ENCODE measurements at regions not wholly inside any gene's neighbourhood (a gene's known extent, or its start where the extent isn't known, plus 50 kb on each side); places are given as distances from the start of the nearest gene placed in this dataset.

DNA sequence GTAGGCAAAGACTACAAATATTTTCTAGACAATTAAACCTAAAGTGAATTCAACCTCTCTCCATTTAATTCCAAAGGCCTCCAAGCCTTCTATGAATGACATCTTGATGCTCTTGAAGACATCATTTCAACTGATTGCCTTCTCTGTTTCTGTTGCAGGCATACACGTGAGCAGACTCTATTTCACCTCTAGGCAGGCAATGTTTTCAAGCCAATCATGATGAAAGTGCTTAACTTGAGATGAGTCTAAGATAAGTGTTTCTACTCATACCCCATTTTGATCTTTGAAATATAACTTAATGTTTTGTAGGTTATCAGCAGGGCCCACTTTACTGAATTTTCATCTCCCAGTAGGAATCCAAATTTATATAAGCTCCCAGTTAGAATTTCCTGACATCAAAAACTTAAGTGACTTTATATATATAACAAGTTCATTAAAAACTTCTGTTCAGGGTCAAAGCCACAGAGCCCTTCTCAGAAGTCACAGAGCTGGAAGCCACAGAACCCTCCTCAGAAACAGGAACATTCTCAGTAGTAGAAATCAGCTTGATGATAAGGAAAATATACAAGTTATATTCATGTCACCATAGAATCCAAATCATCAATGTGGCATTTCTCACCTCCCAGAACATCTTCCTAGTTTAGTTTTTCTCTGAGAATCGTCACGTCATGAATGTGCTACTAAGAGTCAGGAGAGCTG, 108.5 kb downstream of the PHLDA1 start:
- H2AFZ ChIP-seq (ENCODE audit: low read length) = no peak overlapping the region
- WGBS (ENCODE audit: low lambda C conversion rate) = 96% methylated on average over 3 of the region's 3 CpGs
- H3K79me2 ChIP-seq (ENCODE audit: insufficient read depth, low read length) = no peaks in the 10 kb centered on the region
- no peak for DNase-seq (ENCODE audit: low spot score)
- CTCF ChIA-PET (ENCODE audit: low intra/inter-chr PET ratio, low total read pairs) = no interaction called here
- no TSS peak for BruUV-seq (replicated peaks)
- in situ Hi-C loops (cut with HindIII; ENCODE audit: extremely low pct_ligation_motif_present, low pct_unique_long_range_greater_than_20kb) = no loop called here
- FAIRE-seq = no peak
- no peak overlapping the region for H3K27ac ChIP-seq (ENCODE audit: extremely low read length, insufficient read depth, low read length)
- H3K4me3 ChIP-seq (replicated peaks in 1 of 3; ENCODE audit: insufficient read depth in 1 of 3, low read depth in 2 of 3, low read length in 3 of 3) = no peak overlapping the region
- H3K4me1 ChIP-seq (ENCODE audit: insufficient read depth, low read length) = peaks cover 8% of the 10 kb centered on the region
- H3K4me2 ChIP-seq (ENCODE audit: low read depth, low read length) = no peak overlapping the region
- no peaks in the 10 kb centered on the region for H4K20me1 ChIP-seq (ENCODE audit: insufficient read depth, low read length)
- no peak overlapping the region for H3K9ac ChIP-seq (ENCODE audit: insufficient read depth, low read depth, low read length)
- intact Hi-C loops (cut with micrococcal nuclease; ENCODE audit: unreplicated experiment) = no loop called here
- H3K9me3 ChIP-seq (ENCODE audit: low read length) = peaks cover 26% of the 10 kb centered on the region
- ATAC-seq = no peak
- no peaks in the 10 kb centered on the region for H3K27me3 ChIP-seq (ENCODE audit: control insufficient read depth in 1 of 2, insufficient read depth in 2 of 2, low read length in 2 of 2)
- POLR2A ChIA-PET = interaction anchor here (0.7 kb wide), 2 partner anchors 10 to 14 kb away, joined by 3 read pairs; no protein-coding TSS in a partner anchor
- no peaks in the 10 kb centered on the region for H3K36me3 ChIP-seq (replicated peaks in 1 of 2; ENCODE audit: control insufficient read depth in 1 of 2, insufficient read depth in 2 of 2, low read length in 2 of 2)
- TF ChIP-seq ZNF546 (CRISPR knock-in tag; conservative IDR thresholded peaks at IDR 0.05) = no peak
- no peak for TF ChIP-seq ZNF891 (CRISPR knock-in tag; IDR thresholded peaks at IDR 0.05)
- TF ChIP-seq ZGPAT (CRISPR knock-in tag; IDR thresholded peaks at IDR 0.05) = no peak
- no peak for TF ChIP-seq ZBED4 (CRISPR knock-in tag; IDR thresholded peaks at IDR 0.05; ENCODE audit: borderline replicate concordance)
- TF ChIP-seq, protein P1, sequence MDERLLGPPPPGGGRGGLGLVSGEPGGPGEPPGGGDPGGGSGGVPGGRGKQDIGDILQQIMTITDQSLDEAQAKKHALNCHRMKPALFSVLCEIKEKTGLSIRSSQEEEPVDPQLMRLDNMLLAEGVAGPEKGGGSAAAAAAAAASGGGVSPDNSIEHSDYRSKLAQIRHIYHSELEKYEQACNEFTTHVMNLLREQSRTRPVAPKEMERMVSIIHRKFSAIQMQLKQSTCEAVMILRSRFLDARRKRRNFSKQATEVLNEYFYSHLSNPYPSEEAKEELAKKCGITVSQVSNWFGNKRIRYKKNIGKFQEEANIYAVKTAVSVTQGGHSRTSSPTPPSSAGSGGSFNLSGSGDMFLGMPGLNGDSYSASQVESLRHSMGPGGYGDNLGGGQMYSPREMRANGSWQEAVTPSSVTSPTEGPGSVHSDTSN (CRISPR knock-in tag; IDR thresholded peaks at IDR 0.05) = no peak
- no peak for TF ChIP-seq ATF3 (CRISPR knock-in tag; IDR thresholded peaks at IDR 0.05)
- no peak for TF ChIP-seq ZBTB46 (CRISPR knock-in tag; IDR thresholded peaks at IDR 0.05; ENCODE audit: borderline replicate concordance)
- TF ChIP-seq ZNF629 (CRISPR knock-in tag; conservative IDR thresholded peaks at IDR 0.05) = no peak
- TF ChIP-seq ZNF569 (CRISPR knock-in tag; IDR thresholded peaks at IDR 0.05; ENCODE audit: borderline replicate concordance) = no peak
- TF ChIP-seq E2F5 (CRISPR knock-in tag; conservative IDR thresholded peaks at IDR 0.05) = no peak
- TF ChIP-seq FLYWCH1 (CRISPR knock-in tag; IDR thresholded peaks at IDR 0.05) = no peak
- no peak for TF ChIP-seq ZNF598 (CRISPR knock-in tag; IDR thresholded peaks at IDR 0.05; ENCODE audit: borderline replicate concordance)
- no peak for TF ChIP-seq ZBTB20 (CRISPR knock-in tag; IDR thresholded peaks at IDR 0.05; ENCODE audit: borderline replicate concordance, low read depth)
- no peak for TF ChIP-seq SMAD3 (CRISPR knock-in tag; IDR thresholded peaks at IDR 0.05)
- TF ChIP-seq HOXA9 (CRISPR knock-in tag; IDR thresholded peaks at IDR 0.05; ENCODE audit: borderline replicate concordance) = no peak
